ENCODE measurements at regions not wholly inside any gene's neighbourhood (a gene's known extent, or its start where the extent isn't known, plus 50 kb on each side); places are given as distances from the start of the nearest gene placed in this dataset.

DNA sequence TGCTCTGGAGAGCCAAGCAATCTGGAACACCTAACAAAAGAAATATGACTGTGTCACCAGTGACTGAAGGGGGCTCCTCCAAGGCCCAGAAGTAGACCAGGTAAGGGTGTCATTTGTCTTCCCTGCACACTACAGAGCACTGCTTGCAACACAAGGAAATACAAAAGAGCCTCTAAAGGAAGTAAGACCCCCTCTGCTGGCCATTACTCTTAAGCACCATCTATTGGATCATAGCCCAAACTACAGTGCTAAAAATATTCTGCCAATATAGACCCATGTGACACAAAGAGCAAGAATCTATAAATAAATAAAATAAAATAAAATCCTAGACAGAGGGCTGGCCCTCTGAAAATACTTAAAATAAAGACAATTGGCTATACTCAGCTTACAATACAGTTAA lies 528.7 kb downstream of the TMA16 start:
- H3K27me3 Mint-ChIP-seq (ENCODE audit: low read depth) = no peaks in the 10 kb centered on the region
- H3K4me3 Mint-ChIP-seq = no peak overlapping the region
- no peaks in the 10 kb centered on the region for H3K4me1 Mint-ChIP-seq (ENCODE audit: low read depth)
- DNase-seq = no peak
- CTCF ChIA-PET = interaction anchor here (0.6 kb wide), 1 partner anchor 116 kb away, joined by 6 read pairs; no protein-coding TSS in a partner anchor
- intact Hi-C loops (cut with micrococcal nuclease) = no loop called here
- H3K9me3 Mint-ChIP-seq = peaks cover 18% of the 10 kb centered on the region
- no peaks in the 10 kb centered on the region for H3K36me3 Mint-ChIP-seq (ENCODE audit: low read depth)
- H3K27ac Mint-ChIP-seq = no peak overlapping the region

DNA sequence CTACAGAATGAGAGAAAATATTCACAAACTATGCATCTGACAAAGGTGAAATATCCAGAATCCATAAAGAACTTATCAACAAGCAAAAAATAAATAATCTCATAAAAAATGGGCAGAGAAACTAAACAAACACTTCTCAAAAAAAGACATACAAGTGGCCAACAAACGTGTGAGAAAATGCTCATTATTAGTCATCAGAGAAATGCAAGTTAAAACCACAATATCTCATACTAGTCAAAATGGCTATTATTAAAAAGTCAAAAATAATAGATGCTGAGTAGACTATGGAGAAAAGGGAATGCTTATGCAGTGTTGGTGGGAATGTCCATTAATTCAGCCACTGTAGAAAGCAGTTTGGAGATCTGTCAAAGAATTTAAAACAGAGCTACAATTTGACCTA lies 533.3 kb downstream of the TMA16 start:
- no peaks in the 10 kb centered on the region for H3K36me3 Mint-ChIP-seq (ENCODE audit: low read depth)
- H3K4me3 Mint-ChIP-seq = no peak overlapping the region
- CTCF ChIA-PET = no interaction called here
- H3K9me3 Mint-ChIP-seq = peaks cover 26% of the 10 kb centered on the region
- no peaks in the 10 kb centered on the region for H3K4me1 Mint-ChIP-seq (ENCODE audit: low read depth)
- DNase-seq = no peak
- H3K27me3 Mint-ChIP-seq (ENCODE audit: low read depth) = peaks cover 3% of the 10 kb centered on the region
- H3K27ac Mint-ChIP-seq = no peak overlapping the region
- intact Hi-C loops (cut with micrococcal nuclease) = no loop called here

DNA sequence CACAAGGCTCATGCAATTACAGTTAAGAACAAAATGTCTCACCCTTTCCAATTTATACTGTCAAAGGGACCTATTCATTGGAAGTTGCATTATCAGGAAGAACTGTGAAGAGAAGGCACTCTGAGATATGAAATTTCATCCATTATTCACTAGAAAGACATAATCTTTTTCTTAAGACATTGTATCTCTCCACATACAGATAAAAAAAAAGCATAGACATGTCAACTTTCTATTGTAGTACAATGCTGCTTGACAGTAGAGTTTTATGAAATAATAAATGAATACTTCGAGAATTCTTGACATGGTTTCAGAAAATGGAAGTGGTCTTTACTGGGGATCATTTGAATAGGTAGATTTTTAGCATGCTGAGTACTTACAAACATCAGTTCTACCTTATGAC lies 545.0 kb downstream of the TMA16 start:
- peaks cover 4% of the 10 kb centered on the region for H3K9me3 Mint-ChIP-seq
- H3K27ac Mint-ChIP-seq = no peak overlapping the region
- no peak overlapping the region for H3K4me3 Mint-ChIP-seq
- CTCF ChIA-PET = no interaction called here
- H3K4me1 Mint-ChIP-seq (ENCODE audit: low read depth) = no peaks in the 10 kb centered on the region
- no peaks in the 10 kb centered on the region for H3K27me3 Mint-ChIP-seq (ENCODE audit: low read depth)
- H3K36me3 Mint-ChIP-seq (ENCODE audit: low read depth) = no peaks in the 10 kb centered on the region
- intact Hi-C loops (cut with micrococcal nuclease) = no loop called here
- DNase-seq = no peak

DNA sequence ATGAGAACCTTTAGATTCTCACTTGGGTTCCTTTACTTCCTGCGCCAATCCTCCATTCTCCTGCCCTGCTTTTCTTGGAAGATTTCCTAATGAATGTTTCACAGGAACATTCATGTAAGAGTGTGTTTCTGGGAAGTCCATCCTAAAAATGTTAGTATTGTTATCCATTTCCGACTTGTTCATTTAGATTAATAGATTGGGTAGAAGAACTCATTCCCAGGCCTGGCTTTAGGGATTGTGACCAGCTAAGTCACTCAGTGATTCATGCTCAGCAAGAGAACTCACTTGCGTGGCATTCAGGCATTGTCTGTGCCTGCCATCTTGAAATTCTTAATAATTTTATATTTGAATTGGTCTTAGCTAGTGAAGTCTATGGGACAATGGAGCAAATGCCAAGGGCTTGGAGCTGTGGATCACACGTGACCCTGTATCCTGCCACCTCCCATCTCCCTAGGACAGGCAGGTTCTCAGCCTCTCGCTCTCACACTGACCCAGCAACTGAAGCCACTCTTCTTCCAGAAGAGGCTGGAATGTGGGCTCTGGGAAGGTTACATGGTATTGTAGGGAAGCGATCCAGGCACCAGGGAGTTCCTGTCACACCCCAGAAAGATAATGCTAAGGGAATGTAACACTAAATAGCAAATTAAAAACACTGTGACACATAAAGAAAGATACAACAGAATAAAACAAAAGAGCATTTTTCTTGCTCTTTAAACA lies 562.1 kb downstream of the TMA16 start:
- H3K27ac Mint-ChIP-seq = no peak overlapping the region
- H3K9me3 Mint-ChIP-seq = no peaks in the 10 kb centered on the region
- no peaks in the 10 kb centered on the region for H3K27me3 Mint-ChIP-seq (ENCODE audit: low read depth)
- DNase-seq = no peak
- no peak overlapping the region for H3K4me3 Mint-ChIP-seq
- no peaks in the 10 kb centered on the region for H3K36me3 Mint-ChIP-seq (ENCODE audit: low read depth)
- intact Hi-C loops (cut with micrococcal nuclease) = no loop called here
- CTCF ChIA-PET = no interaction called here
- no peaks in the 10 kb centered on the region for H3K4me1 Mint-ChIP-seq (ENCODE audit: low read depth)

DNA sequence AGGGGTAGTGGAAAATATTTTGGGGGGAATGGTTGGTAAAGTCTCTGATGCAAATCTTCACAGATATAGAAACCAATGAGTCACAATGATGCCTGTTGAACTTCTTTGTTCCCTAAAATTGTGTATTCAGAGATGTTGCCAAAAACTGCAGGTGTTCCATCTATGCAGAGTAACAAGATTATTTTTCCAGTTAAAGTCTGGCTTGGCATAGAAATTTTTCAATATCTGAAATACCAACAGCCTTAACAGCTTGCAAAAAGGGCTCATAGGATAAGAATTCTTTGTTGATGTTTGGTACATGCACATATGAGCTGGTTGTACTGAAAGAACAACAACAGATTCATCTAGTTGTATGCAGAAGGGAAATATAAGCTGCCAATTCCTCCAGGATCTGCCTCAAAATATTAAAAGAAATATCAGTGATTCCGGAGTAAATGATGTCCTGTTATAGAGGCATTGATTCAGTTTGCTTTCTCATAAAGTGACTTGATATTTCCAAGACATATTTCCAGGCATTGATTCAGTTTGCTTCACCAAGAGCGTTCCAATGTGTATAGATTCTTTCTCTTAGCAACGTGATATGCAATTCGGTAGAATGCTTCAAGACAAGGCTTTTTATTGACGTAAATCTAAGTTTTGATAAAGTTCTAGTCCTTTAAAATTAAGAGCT lies 564.4 kb downstream of the TMA16 start:
- intact Hi-C loops (cut with micrococcal nuclease) = no loop called here
- H3K9me3 Mint-ChIP-seq = no peaks in the 10 kb centered on the region
- no peaks in the 10 kb centered on the region for H3K4me1 Mint-ChIP-seq (ENCODE audit: low read depth)
- H3K27ac Mint-ChIP-seq = no peak overlapping the region
- no peak for DNase-seq
- no peak overlapping the region for H3K4me3 Mint-ChIP-seq
- H3K27me3 Mint-ChIP-seq (ENCODE audit: low read depth) = no peaks in the 10 kb centered on the region
- no peaks in the 10 kb centered on the region for H3K36me3 Mint-ChIP-seq (ENCODE audit: low read depth)
- CTCF ChIA-PET = no interaction called here

DNA sequence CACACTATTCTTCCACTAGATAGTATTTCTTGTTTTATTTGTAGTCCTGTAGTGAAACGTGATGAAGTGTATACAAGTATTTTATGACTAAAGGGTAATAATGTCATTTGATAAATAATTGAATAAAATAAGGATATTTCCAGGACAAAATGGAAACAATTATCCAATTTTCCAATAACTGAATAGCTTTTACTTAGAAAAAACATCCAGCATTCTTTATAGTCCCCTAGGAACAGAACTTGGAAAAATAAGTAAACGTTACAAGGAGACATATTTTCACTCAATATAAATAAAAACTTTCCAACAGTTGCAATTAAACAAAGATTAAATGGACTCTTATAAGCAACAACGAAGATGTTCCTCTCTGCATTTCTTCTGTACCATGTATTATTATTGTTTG lies 566.0 kb downstream of the TMA16 start:
- H3K27me3 Mint-ChIP-seq (ENCODE audit: low read depth) = no peaks in the 10 kb centered on the region
- CTCF ChIA-PET = no interaction called here
- H3K27ac Mint-ChIP-seq = no peak overlapping the region
- no peak for DNase-seq
- no peak overlapping the region for H3K4me3 Mint-ChIP-seq
- no peaks in the 10 kb centered on the region for H3K36me3 Mint-ChIP-seq (ENCODE audit: low read depth)
- H3K9me3 Mint-ChIP-seq = no peaks in the 10 kb centered on the region
- intact Hi-C loops (cut with micrococcal nuclease) = no loop called here
- H3K4me1 Mint-ChIP-seq (ENCODE audit: low read depth) = no peaks in the 10 kb centered on the region

DNA sequence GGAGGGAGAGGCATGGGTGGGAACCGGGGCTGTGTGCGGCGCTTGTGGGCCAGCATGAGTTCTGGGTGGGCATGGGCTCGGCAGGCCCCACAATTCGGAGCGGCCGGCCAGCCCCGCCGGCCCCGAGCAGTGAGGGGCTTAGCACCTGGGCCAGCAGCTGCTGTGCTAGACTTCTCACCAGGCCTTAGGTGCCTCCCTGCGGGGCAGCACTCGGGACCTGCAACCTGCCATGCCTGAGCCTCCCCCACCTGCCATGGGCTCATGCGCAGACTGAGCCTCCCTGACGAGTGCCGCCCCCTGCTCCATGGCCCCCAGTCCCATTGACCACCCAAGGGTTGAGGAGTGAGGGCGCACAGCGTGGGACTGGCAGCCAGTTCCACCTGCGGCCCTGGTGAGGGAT lies 573.9 kb downstream of the TMA16 start:
- CTCF ChIA-PET = no interaction called here
- Mint-ChIP-seq H3K4me3 (no peak overlapping the region), H3K27ac (no peak overlapping the region), H3K27me3 (ENCODE audit: low read depth) (no peaks in the 10 kb centered on the region), H3K36me3 (ENCODE audit: low read depth) (peaks cover 2% of the 10 kb centered on the region), H3K9me3 (peaks cover 18% of the 10 kb centered on the region), H3K4me1 (ENCODE audit: low read depth) (no peaks in the 10 kb centered on the region)
- intact Hi-C loops (cut with micrococcal nuclease) = no loop called here
- no peak for DNase-seq

DNA sequence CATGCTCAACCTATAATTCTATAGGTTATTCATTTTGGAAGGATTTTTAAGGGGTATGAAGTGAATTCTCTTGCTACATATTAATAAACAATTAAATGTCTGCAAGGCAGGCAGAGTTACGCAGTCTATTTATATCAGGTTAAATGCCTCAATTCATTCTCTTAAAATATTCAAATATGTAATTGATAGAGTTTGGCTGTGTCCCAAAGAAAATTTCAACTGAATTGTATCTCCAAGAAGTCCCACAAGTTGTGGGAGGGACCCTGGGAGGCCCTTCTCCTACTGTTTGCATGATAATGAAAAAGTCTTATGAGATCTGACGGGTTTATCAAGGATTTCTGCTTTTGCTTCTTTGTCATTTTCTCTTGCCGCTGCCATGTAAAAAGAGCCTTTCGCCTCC lies 576.1 kb downstream of the TMA16 start:
- H3K4me1 Mint-ChIP-seq (ENCODE audit: low read depth) = no peaks in the 10 kb centered on the region
- CTCF ChIA-PET = no interaction called here
- H3K27ac Mint-ChIP-seq = no peak overlapping the region
- no peak for DNase-seq
- no peak overlapping the region for H3K4me3 Mint-ChIP-seq
- peaks cover 18% of the 10 kb centered on the region for H3K9me3 Mint-ChIP-seq
- no peaks in the 10 kb centered on the region for H3K27me3 Mint-ChIP-seq (ENCODE audit: low read depth)
- peaks cover 2% of the 10 kb centered on the region for H3K36me3 Mint-ChIP-seq (ENCODE audit: low read depth)
- intact Hi-C loops (cut with micrococcal nuclease) = no loop called here

DNA sequence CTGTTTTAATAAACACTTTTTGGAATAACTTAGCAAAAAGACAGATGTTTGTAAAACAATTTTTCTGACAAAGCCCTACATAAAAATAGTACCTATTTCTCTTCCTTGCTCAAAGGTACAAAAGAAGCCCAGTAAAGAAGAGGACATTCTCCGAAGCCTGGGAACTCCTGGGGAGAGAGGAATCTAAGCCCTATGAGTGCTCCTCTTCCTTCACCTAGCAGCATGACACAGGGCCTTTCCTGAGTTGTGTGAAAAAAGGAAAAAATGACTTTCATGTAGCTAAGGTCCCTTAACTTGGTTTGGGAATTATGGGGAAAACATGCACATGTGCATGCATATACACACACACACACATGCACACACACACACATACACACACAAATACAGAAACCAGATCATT lies 586.9 kb downstream of the TMA16 start:
- CTCF ChIA-PET = interaction anchor here (0.7 kb wide), 1 partner anchor 14 kb away, joined by 3 read pairs; no protein-coding TSS in a partner anchor
- Mint-ChIP-seq H3K4me3 (no peak overlapping the region), H3K36me3 (ENCODE audit: low read depth) (no peaks in the 10 kb centered on the region), H3K4me1 (ENCODE audit: low read depth) (no peaks in the 10 kb centered on the region), H3K27me3 (ENCODE audit: low read depth) (no peaks in the 10 kb centered on the region), H3K27ac (no peak overlapping the region), H3K9me3 (peaks cover 3% of the 10 kb centered on the region)
- no peak for DNase-seq
- intact Hi-C loops (cut with micrococcal nuclease) = no loop called here

DNA sequence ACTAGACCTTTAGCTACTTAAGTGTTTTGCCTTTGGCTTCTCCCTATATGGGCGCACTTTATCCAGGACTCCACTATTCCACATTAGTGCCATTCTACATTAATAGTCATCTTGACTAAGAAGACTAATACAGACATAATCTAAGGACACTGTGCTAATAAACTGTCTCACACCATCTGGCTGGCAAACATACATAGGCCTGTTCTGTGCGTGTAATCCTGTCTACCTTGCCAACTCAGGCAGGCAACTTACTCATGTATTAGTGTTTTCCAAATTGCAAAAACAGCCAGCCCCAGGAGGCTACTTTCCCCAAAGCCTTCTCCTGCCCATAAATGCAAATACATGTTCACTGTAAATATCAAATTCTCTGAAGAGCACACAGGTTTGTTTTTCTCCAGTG lies 587.3 kb downstream of the TMA16 start:
- H3K4me1 Mint-ChIP-seq (ENCODE audit: low read depth) = no peaks in the 10 kb centered on the region
- no peaks in the 10 kb centered on the region for H3K27me3 Mint-ChIP-seq (ENCODE audit: low read depth)
- intact Hi-C loops (cut with micrococcal nuclease) = no loop called here
- no peaks in the 10 kb centered on the region for H3K36me3 Mint-ChIP-seq (ENCODE audit: low read depth)
- CTCF ChIA-PET = interaction anchor here (0.7 kb wide), 1 partner anchor 15 kb away, joined by 3 read pairs; no protein-coding TSS in a partner anchor
- no peak overlapping the region for H3K27ac Mint-ChIP-seq
- H3K4me3 Mint-ChIP-seq = no peak overlapping the region
- H3K9me3 Mint-ChIP-seq = peaks cover 2% of the 10 kb centered on the region
- DNase-seq = no peak

DNA sequence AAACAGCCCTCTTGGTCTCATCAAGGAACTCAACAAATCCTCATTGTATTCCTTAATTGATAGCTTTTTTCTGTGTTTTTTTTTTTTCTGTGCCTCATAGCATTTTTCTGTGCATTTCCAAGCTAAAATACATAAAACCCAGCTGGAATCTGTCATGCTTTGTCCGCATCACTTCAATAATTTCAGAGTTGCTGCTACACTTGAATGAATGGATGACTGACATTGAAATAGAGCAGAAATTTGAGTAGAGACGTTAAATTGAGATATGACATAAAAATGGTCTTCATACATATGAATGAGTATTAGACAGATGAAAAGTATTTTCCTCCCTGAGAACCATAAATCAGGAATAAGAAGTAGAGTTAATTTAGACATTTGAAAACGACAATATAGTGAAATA lies 593.2 kb downstream of the TMA16 start:
- Mint-ChIP-seq H3K4me3 (no peak overlapping the region), H3K27me3 (ENCODE audit: low read depth) (no peaks in the 10 kb centered on the region), H3K27ac (no peak overlapping the region), H3K36me3 (ENCODE audit: low read depth) (no peaks in the 10 kb centered on the region), H3K4me1 (ENCODE audit: low read depth) (no peaks in the 10 kb centered on the region), H3K9me3 (no peaks in the 10 kb centered on the region)
- CTCF ChIA-PET = no interaction called here
- intact Hi-C loops (cut with micrococcal nuclease) = no loop called here
- DNase-seq = no peak

DNA sequence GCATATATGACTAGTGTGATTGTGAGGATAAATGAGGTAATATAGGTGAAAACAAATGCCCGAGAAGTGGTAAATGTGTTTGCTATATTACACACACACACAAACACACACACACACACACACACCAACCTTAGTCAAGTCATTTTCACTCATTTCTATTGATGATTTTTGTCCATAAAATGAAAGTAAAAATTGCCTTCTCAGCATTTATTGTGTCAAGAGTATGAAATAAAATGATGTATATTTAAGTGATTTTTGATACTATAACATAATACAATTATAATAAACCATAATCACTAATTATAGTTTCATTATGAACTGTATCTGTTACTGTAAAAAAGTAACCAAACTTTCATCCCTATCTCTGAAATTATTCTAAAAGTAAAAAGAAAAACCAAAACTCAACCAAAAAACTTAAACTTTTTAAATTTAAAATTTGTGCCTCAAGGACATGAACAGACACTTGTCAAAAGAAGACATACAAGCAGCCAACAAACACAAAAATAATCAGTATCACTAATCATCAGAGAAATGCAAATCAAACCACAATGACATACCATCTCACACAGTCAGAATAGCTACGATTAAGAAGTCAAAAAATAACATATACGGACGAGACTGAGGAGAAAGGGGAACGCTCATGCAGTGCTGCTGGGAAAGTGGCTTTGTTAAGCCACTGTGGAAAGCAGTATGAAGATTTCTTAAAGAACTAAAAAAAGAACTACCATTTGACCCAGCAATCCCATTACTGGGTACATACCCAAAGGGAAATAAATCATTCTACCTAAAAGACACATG lies 601.0 kb downstream of the TMA16 start:
- no peak overlapping the region for H3K27ac Mint-ChIP-seq
- no peaks in the 10 kb centered on the region for H3K4me1 Mint-ChIP-seq (ENCODE audit: low read depth)
- intact Hi-C loops (cut with micrococcal nuclease) = no loop called here
- CTCF ChIA-PET = no interaction called here
- H3K27me3 Mint-ChIP-seq (ENCODE audit: low read depth) = no peaks in the 10 kb centered on the region
- DNase-seq = no peak
- H3K36me3 Mint-ChIP-seq (ENCODE audit: low read depth) = no peaks in the 10 kb centered on the region
- H3K4me3 Mint-ChIP-seq = no peak overlapping the region
- no peaks in the 10 kb centered on the region for H3K9me3 Mint-ChIP-seq
